DOHH2 (cell line): ENCODE measurements at regions not wholly inside any gene's neighbourhood (a gene's known extent, or its start where the extent isn't known, plus 50 kb on each side); places are given as distances from the start of the nearest gene placed in this dataset.
"Not testable (repeated sequence)": the region's sequence is repeated elsewhere in the genome, so short reads cannot be mapped to it uniquely, and the experiment has no call there.

Source experiments
- H3F3A ChIP-seq: fragments of 200-600 bp; sonication (generic), shearing (Covaris generic); 2 replicates; pipeline ENCODE4 v1.6.0; 2016; ENCODE audit warnings: antibody characterized with exemption, mild to moderate bottlenecking; ENCODE audit not compliant: control insufficient read depth, insufficient read depth
- H3K27ac ChIP-seq: fragments of 200-600 bp; sonication (generic); 2 replicates; pipeline ENCODE4 v1.5.1; 2014; ENCODE audit warnings: low read depth, mild to moderate bottlenecking, low read length, moderate library complexity
- H3K27me3 ChIP-seq: fragments of 200-600 bp; sonication (generic); 2 replicates; pipeline ENCODE4 v1.6.1; 2014; ENCODE audit warnings: mild to moderate bottlenecking, low read length, mixed read lengths; ENCODE audit not compliant: control insufficient read depth
- H3K36me3 ChIP-seq: fragments of 200-600 bp; sonication (generic); 2 replicates; pipeline ENCODE4 v1.6.1; 2014; ENCODE audit warnings: mild to moderate bottlenecking, low read length, moderate library complexity, mixed read lengths; ENCODE audit not compliant: control insufficient read depth
- H3K4me1 ChIP-seq: fragments of 200-600 bp; sonication (generic); 2 replicates; pipeline ENCODE4 v1.6.1; 2014; ENCODE audit warnings: mild to moderate bottlenecking, low read length, mixed read lengths; ENCODE audit not compliant: control insufficient read depth
- H3K4me2 ChIP-seq: fragments of 200-600 bp; sonication (generic); 2 replicates; pipeline ENCODE4 v1.6.0; 2014; ENCODE audit warnings: mild to moderate bottlenecking, low read length, moderate library complexity
- H3K4me3 ChIP-seq: fragments of 200-600 bp; sonication (generic); 2 replicates; pipeline ENCODE4 v1.5.1; 2014; ENCODE audit warnings: mild to moderate bottlenecking, low read length, mixed read lengths
- H3K79me2 ChIP-seq: fragments of 200-600 bp; sonication (generic); 2 replicates; pipeline ENCODE4 v1.6.1; 2014; ENCODE audit warnings: mild to moderate bottlenecking, low read length, mixed read lengths; ENCODE audit not compliant: control insufficient read depth
- H3K9me2 ChIP-seq: fragments of 200-600 bp; sonication (generic); replicated peaks from 2 replicates; pipeline ENCODE4 v1.6.1; 2014; ENCODE audit warnings: mild to moderate bottlenecking, low read length, mixed read lengths; ENCODE audit not compliant: control insufficient read depth
- H3K9me3 ChIP-seq: fragments of 200-600 bp; sonication (generic); 2 replicates; pipeline ENCODE4 v1.6.1; 2014; ENCODE audit warnings: antibody characterized with exemption, low read length, mixed read lengths; ENCODE audit not compliant: control insufficient read depth, insufficient read depth
- H4K20me1 ChIP-seq: fragments of 200-600 bp; sonication (generic); 2 replicates; pipeline ENCODE4 v1.6.0; 2014; ENCODE audit warnings: low read depth, mild to moderate bottlenecking, antibody characterized with exemption, low read length, moderate library complexity; ENCODE audit not compliant: control insufficient read depth, insufficient read depth
- CTCF ChIP-seq: fragments of 200-600 bp; sonication (generic); IDR thresholded peaks from one replicate; pipeline ENCODE4 v1.5.1; 2014; ENCODE audit warnings: antibody characterized with exemption, mild to moderate bottlenecking, low read depth, low read length; ENCODE audit not compliant: poor library complexity, severe bottlenecking
- EZH2phosphoT487 ChIP-seq: fragments of 200-600 bp; sonication (generic); IDR thresholded peaks from 2 replicates; pipeline ENCODE4 v1.6.1; 2017; ENCODE audit warnings: borderline replicate concordance, mild to moderate bottlenecking, antibody characterized with exemption, low read length, moderate library complexity, mixed read lengths

- Histone ChIP-seq H3K36me3 (peaks cover 5% of the 10 kb centered on the region; the same call in 1 of the 2 replicates), H3K9me3 (peaks cover 12% of the 10 kb centered on the region; the same call in 1 of the 2 replicates), H3K79me2 (no peaks in the 10 kb centered on the region), H4K20me1 (no peaks in the 10 kb centered on the region), H3K9me2 (no peaks in the 10 kb centered on the region), H3K4me2 (no peak overlapping the region), H3K27ac (no peak overlapping the region), H3K4me3 (no peak overlapping the region), H3K4me1 (peaks cover 24% of the 10 kb centered on the region), H3K27me3 (no peaks in the 10 kb centered on the region), H3F3A (peaks cover 4% of the 10 kb centered on the region)
- TF ChIP-seq EZH2phosphoT487: no peak
- TF ChIP-seq CTCF: no peak
These were observed 75.5 kb downstream of the SERINC2 start for GRCh38 chr1:31488528-31488927.

GRCh38 chr1:31489575-31489974, 76.6 kb downstream of the SERINC2 start:
- not testable (repeated sequence) for H3F3A ChIP-seq, H3K9me2 ChIP-seq, H4K20me1 ChIP-seq, H3K36me3 ChIP-seq, H3K4me3 ChIP-seq, H3K27me3 ChIP-seq, H3K79me2 ChIP-seq, H3K27ac ChIP-seq, H3K4me2 ChIP-seq
- Histone ChIP-seq H3K4me1 (peaks cover 29% of the 10 kb centered on the region), H3K9me3 (peaks cover 12% of the 10 kb centered on the region; the same call in 1 of the 2 replicates)

- not testable (repeated sequence) for H3K4me3 ChIP-seq, H3K27ac ChIP-seq, H3K36me3 ChIP-seq, H3K4me2 ChIP-seq, H3K79me2 ChIP-seq, H4K20me1 ChIP-seq, H3F3A ChIP-seq, H3K9me2 ChIP-seq, H3K27me3 ChIP-seq
- peaks cover 29% of the 10 kb centered on the region for H3K4me1 ChIP-seq
- H3K9me3 ChIP-seq: peaks cover 12% of the 10 kb centered on the region; the same call in 1 of the 2 replicates
These were observed 77.6 kb downstream of the SERINC2 start for GRCh38 chr1:31490596-31490995.

- peaks cover 23% of the 10 kb centered on the region for H3K4me1 ChIP-seq
- not testable (repeated sequence) for H3K27me3 ChIP-seq, H3K27ac ChIP-seq, H4K20me1 ChIP-seq, H3F3A ChIP-seq, H3K4me3 ChIP-seq, H3K36me3 ChIP-seq, H3K79me2 ChIP-seq, H3K4me2 ChIP-seq, H3K9me2 ChIP-seq, H3K9me3 ChIP-seq
These were observed 81.0 kb upstream of the TINAGL1 start for GRCh38 chr1:31495351-31495750.

- not testable (repeated sequence) for H3K36me3 ChIP-seq, H3K9me2 ChIP-seq, H3K9me3 ChIP-seq, H4K20me1 ChIP-seq, H3K27me3 ChIP-seq, H3K4me2 ChIP-seq, H3K4me3 ChIP-seq, H3F3A ChIP-seq, H3K79me2 ChIP-seq, H3K27ac ChIP-seq
- peaks cover 19% of the 10 kb centered on the region for H3K4me1 ChIP-seq
These were observed 80.5 kb upstream of the TINAGL1 start for GRCh38 chr1:31495770-31496169.
